Stimulated activated naive CD4-positive, alpha-beta T cell (primary cell): ENCODE measurements at regions not wholly inside any gene's neighbourhood (a gene's known extent, or its start where the extent isn't known, plus 50 kb on each side); places are given as distances from the start of the nearest gene placed in this dataset.

Experiments used
- DNase-seq, 6 experiments: peaks; one replicate each; lab custom pipeline; 2025; lab: John Stamatoyannopoulos, UW

- no peak for DNase-seq
These were observed 427.0 kb upstream of the RARB start for GRCh38 chr3:25000971-25001591.

DNA sequence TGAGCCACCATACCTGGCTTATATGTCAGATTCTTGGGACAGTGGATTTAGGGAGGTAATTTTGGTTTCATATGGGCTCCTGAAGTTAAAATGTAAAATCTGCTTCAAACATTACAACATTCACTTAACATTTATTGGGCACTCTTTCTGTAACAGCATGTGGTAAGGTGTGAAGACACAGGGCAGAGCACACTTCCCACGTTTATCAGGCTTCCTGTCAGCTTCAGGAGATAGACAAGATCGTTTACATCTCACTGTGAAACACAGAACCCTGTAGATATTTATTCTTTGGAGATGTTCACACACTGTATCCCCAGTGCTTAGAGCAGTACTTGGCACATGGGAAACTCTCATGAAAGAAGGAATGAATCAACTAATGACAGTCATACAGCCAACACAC is 426.0 kb upstream of the RARB start:
- no peak for DNase-seq

DNA sequence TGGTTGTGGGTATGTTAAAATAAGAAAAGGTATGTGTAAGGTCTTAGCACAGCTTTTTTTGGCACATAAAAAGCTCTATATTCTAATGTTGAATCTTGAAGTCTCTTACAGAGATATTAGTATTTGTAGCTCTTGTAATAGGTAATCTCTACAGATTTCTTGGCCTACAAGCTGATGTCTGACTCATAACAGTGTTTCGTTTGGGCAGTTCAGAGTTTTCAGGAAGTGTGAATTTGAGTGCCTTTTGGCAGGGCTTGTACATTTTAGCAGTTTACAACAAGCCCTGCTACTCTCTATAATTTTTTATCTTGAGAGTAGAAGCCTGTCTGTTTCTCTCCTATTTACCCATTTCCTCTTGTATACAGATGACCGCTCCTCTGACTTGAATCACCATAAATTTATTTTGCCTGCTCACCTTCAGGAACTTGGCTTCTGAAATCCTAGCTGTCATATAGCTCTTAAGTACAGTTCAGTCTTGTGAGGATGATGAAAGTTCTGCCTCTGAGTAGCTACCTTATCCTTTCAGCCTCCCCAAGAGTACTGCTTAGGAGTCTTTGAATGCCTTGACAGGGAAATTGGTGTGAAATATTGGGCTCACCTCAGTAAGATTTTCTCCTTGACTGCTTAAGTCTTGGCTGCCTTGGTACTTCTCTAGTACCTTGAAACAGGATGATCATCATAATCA is 419.9 kb upstream of the RARB start:
- no peak for DNase-seq

GRCh38 chr3:25009665-25010064 is 418.4 kb upstream of the RARB start:
- DNase-seq, result no peak

DNA sequence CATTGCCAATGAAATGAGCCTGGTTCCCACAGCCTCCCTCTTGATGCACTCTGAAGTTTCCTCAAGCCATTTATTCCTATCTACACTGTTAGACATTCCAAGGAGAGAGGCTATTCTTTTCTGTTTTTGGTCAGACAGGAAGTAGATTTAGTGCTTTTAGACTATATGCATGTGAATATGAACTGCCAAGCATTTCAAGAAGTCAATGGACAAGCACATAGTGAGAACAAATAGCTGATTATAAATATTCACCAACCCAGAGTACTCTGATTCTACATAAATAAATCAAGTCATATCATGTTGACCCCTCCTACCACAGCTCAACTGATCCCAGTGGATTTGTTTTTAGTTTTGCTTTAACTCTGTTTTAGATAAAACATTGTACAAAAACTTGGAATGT is 412.5 kb upstream of the RARB start:
- no peak for DNase-seq

DNA sequence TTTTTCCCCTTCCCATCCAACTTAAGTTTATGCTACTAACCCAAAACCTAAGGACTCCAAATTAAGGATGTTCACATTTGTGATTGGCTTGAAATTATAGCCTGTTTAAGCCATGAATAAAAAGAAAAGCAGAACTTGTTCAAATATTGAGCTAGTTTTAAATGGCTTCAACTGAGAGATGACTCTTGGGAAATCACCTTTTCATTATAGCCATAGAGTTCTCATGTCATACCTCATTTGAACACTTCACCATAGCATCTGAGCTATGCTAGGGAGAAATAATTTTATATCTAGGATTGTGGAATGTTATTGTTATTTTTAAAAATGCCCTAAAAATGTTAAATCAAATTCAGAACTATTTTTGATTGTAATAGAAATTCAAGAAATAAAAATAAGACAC is 409.2 kb upstream of the RARB start:
- DNase-seq, result no peak

GRCh38 chr3:25019506-25019905 is 408.6 kb upstream of the RARB start:
- no peak for DNase-seq

- DNase-seq, result no peak
These were observed 406.2 kb upstream of the RARB start for GRCh38 chr3:25021816-25022215.

DNA sequence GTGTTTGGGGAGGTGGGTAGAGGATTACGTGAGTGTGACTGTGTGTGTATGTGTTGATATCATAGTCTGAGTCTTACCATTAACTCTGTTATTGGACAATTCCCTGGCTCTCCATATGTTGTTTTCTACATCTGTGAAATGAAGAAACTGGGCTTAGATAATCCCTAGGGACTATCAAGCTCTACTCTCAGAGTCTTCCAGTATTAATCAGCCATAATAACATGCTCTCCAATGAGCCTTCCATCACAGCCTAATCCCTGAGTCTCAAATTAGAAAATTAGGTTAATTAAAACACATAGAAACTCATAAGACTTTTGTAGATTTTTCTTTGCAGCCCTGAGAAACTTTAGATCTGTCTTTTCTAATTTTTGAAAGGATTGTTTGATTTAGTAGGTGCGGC is 404.2 kb upstream of the RARB start:
- DNase-seq, result no peak

- DNase-seq, result no peak
These were observed 402.8 kb upstream of the RARB start for GRCh38 chr3:25025236-25025635.

DNA sequence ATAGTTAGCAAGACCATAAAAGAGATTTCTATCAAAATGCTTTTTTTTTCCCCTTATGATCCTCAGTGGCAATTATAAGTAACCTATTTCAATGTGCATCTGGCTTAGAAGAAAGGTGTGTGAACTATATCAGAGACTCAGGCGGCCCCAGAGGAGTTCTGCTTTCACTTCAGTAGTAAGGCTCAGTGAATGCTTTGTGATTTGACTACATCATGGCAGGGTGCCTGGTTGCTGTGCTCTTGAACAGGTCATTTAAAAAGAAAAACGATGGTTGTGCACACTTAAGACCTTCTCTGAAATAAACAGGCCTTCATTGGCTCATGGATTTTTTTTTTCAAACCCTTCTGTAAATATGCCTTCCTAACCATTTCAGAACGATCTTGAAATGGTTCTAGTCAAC is 400.4 kb upstream of the RARB start:
- no peak for DNase-seq

GRCh38 chr3:25029820-25030219 is 398.2 kb upstream of the RARB start:
- no peak for DNase-seq

DNA sequence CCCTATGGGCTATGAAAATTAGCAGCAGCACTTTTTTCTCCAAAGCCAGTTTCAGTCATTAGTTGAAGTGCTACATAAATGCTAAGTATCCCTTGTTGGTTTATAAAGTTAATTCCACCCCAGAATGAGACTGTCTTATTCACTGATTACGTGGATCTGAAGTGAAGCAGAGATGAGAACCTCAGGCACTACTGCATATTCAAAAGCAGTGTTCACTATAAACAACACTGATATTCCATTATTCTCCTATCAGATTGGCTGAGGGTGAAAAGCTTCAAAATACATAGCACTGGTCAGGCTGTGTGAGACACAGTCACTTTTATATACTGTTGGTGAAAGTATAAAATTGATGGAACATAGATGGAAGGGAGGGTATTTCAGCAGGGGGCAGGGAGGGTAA is 395.7 kb upstream of the RARB start:
- no peak for DNase-seq

DNA sequence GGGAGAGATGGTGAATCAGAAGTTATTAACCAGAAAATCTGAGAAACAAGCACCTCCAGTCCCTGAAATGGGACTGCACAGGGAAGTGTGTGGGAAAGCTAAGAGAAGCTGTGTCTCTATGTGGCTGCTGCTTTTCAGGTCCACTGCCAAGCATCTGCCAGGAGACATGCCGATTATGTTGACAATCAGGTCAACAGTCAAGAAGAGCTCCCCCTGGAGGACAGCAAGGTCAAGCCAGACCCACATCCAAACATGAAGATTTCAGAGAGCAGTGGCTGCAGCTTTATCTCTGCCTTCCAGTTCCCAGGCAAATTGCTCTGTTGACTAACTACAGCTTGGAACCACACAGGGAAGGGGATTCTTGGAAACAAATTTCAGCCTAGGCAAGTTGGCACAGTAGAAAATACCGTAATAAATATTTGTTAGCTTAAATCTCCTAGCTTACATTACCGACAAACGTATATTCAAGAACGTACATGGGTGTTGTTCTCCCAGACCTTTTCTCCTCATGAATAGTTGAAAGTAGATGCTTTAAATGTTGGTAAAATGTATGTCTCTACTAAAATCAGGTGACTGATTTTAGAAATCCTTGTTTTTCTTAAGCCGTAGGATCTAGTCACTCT is 394.5 kb upstream of the RARB start:
- DNase-seq, result no peak

- DNase-seq, result no peak
These were observed 392.5 kb upstream of the RARB start for GRCh38 chr3:25035526-25035925.

DNA sequence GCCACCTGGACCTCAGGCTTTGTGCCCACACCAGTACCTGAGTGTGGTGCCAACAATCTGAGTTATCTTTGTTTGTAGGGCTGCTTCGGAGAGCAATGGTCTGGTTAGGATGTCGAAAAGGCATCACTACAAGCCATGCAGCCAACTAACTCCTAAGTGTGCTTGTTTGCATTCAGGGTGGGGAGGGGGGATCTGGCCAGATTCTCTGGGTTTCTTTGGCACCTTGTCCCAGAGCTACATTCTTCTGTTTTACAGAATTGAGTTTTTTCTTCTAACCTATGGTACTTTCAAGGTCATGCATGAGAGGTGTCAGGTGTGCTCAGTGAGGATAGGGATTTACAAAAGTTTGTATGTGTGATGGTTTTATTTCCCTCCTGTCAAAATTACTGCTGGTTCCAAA is 391.4 kb upstream of the RARB start:
- no peak for DNase-seq

DNA sequence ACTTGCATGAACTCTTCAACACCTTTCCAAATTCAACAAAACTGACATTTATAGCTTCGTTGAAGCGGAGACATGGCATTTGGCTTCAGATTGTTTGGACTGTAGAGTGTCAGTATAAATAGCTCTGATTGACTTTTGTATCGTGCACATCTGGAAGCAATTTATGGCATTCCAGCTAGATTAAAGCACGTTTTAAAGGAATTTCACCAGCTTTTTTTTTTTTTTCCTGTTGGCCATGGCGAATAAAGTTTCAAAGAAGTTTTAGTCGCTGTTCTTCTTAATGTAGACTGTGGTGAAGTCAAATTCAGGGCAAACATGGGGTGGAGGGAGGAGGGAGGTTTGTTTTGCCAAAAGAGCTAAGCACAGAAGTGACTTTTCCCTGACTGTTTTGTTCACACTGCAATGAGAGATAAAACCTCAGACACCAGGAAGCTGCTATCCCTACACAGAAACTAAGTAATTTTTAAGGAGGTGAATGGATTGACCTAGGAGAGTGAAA is 391.0 kb upstream of the RARB start:
- DNase-seq, result no peak

DNA sequence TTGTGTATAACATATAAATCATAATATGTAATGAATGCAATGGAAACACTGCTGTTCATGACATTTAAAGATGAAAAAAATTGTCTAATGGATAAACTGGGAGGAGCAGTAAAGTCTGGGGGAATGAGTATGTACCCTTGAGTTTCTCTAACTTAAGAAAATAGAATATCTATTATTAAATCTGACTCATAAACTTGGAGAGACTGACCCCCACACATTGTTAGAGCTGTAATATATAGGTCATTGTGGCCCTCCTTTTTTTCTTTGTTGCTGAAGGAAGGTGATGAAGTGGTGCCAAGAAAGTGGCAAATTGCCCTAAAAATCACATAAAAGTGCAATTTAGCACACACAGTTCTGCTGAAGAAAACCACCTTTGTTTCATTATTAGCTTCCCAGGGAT is 389.8 kb upstream of the RARB start:
- no peak for DNase-seq

- no peak for DNase-seq
These were observed 389.1 kb upstream of the RARB start for GRCh38 chr3:25038922-25039321.

DNA sequence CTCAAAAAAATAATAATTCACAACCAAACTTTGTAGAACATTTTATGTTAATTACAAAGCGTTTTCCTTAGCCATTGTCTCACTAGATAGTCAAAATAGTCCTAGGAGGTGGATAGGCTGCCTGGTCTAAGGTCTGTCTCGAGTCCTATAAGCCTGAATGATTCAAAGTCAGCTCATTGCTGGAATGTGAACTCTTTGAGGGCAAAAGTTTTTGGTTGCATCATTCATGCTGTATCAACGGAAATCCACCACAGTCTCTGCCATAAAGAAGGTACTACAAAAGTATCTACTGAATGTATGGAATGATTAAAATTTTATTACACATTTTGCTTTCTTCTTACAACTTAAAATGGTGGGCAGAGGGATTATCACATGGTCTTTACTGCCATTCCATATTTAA is 387.3 kb upstream of the RARB start:
- no peak for DNase-seq

DNA sequence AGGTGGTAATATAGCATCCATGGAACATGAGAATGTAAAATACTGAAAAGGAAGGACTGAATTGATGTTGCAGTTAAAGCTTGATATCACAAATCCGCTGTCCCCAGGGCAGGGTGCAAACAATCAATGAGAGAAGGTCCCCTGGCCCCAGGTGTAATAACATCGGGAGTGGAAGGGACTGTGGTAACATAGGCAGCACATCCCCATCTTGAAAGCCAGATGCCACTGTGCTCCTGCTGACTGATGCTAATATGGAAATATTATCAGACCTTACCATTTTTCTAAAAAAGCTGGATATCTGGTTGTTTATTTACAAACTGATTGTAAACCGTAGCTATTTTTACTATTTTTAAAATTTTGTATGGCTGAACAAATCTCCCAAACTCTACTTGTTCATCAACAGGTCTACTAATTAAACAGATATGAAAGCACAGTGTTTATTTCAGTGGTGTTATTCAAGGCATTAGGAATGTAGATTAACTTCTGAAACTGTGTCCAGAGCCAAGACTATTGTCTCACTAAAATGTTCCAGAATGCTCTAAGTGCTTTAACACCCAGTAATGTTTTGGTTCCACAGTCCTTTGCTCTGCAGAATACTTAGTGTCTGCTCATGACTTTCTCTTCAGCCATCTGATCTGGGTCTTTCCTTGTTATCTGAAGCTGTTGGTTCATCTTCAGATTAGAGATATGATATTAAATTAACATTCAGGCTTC is 386.0 kb upstream of the RARB start:
- DNase-seq, result no peak

DNA sequence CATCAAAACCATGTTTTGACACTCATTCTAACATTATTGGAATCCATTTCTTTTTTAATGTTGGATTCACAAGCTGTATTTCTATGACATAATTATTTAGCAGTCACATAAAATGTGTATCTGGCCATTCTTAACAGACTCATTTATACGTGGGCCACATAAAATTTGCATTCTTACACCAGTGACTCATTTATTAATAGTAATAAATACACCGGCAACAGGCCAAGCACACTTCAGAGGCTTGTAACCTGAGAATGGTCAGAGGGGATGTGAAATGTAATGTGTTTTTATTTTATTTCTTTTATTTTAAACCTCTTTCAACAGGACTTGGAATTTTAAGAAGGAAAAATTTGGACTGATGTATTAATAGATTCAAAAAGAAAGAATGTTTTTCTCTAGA is 384.9 kb upstream of the RARB start:
- no peak for DNase-seq

GRCh38 chr3:25043749-25044148 is 384.3 kb upstream of the RARB start:
- DNase-seq, result no peak
